Panc1 (cell line): ENCODE measurements at regions not wholly inside any gene's neighbourhood (a gene's known extent, or its start where the extent isn't known, plus 50 kb on each side); places are given as distances from the start of the nearest gene placed in this dataset.

Source experiments
- ATAC-seq: fragments of 200-7000 bp; cut with Tn5 transposase; 2 replicates; pipeline ENCODE4 v1.9.1; 2020; ENCODE audit warnings: mild to moderate bottlenecking, moderate library complexity
- BruUV-seq: library from RNA; stranded (reverse); fragments of 400-500 nt; replicated peaks from 2 replicates; lab custom pipeline; 2021; lab: Mats Ljungman, UMichigan
- CTCF ChIA-PET: fragments of 300-600 bp; sonication (Branson Sonifier 250); formaldehyde crosslinking; loops from one replicate; lab custom pipeline; 2022; ENCODE audit warnings: antibody characterized with exemption; lab: Charles Lee
- POLR2A ChIA-PET: fragments of 300-600 bp; sonication (Branson Sonifier 250); formaldehyde crosslinking; loops from one replicate; lab custom pipeline; 2022; ENCODE audit warnings: antibody characterized with exemption; lab: Charles Lee
- DNase-seq: peaks from one replicate; pipeline ENCODE4 v3.0.0-alpha.2; 2010; ENCODE audit warnings: low read depth, low spot score
- H3K27ac ChIP-seq: 2 replicates; pipeline ENCODE4 v1.5.1; 2011; ENCODE audit warnings: mild to moderate bottlenecking, low read length, inconsistent platforms
- H3K27me3 ChIP-seq: fragments of 200-500 bp; sonication (Bioruptor generic); 2 replicates; pipeline ENCODE4 v1.6.0; 2014; ENCODE audit warnings: low read length, inconsistent platforms; ENCODE audit not compliant: control insufficient read depth, insufficient read depth
- H3K36me3 ChIP-seq: fragments of 200-500 bp; sonication (Bioruptor generic); 2 replicates; pipeline ENCODE4 v1.5.1; 2014; ENCODE audit warnings: inconsistent platforms, mild to moderate bottlenecking, low read length, moderate library complexity; ENCODE audit not compliant: control insufficient read depth, insufficient read depth
- H3K4me1 ChIP-seq: 2 replicates; pipeline ENCODE4 v1.5.1; 2011; ENCODE audit warnings: inconsistent platforms, mild to moderate bottlenecking, low read length, moderate library complexity; ENCODE audit not compliant: control insufficient read depth, insufficient read depth
- H3K4me3 ChIP-seq, 2 experiments: 2 replicates each; pipeline ENCODE4 v1.5.1; 2011 to 2012; ENCODE audit warnings: low read depth in 2 of 2, low read length in 2 of 2, mild to moderate bottlenecking in 2 of 2, inconsistent platforms in 1 of 2, moderate library complexity in 1 of 2
- H3K9me3 ChIP-seq: fragments of 200-500 bp; sonication (Bioruptor generic); 2 replicates; pipeline ENCODE4 v1.5.1; 2014; ENCODE audit warnings: low read depth, mild to moderate bottlenecking, inconsistent platforms, low read length, moderate library complexity; ENCODE audit not compliant: control insufficient read depth, insufficient read depth
- CTCF ChIP-seq: fragments of 450-650 bp; IDR thresholded peaks from 2 replicates; pipeline ENCODE4 v1.5.1; 2017; ENCODE audit warnings: mild to moderate bottlenecking
- POLR2AphosphoS5 ChIP-seq: IDR thresholded peaks from 2 replicates; pipeline ENCODE4 v1.6.1; 2012; ENCODE audit warnings: mild to moderate bottlenecking, low read depth, low read length, moderate library complexity
- SIN3A ChIP-seq: IDR thresholded peaks from 2 replicates; pipeline ENCODE4 v1.6.1; 2012; ENCODE audit warnings: low read depth, mild to moderate bottlenecking, low read length, moderate library complexity, borderline replicate concordance; ENCODE audit not compliant: insufficient read depth
- TCF7L2 ChIP-seq: IDR thresholded peaks from 2 replicates; pipeline ENCODE4 v1.6.1; 2011; ENCODE audit warnings: mild to moderate bottlenecking, low read depth, low read length, inconsistent platforms
- in situ Hi-C: cut with HindIII; loops from 2 replicates; pipeline ENCODE4 v1.10.0; 2016; ENCODE audit warnings: low sequenced_read_pairs, low pct_unique_long_range_greater_than_20kb
- intact Hi-C: fragments of 100-400 bp; cut with micrococcal nuclease; formaldehyde crosslinking; loops from one replicate; pipeline ENCODE4 v1.10.0; 2022; ENCODE audit not compliant: unreplicated experiment
- TF ChIP-seq, protein P1 (sequence below), 2 experiments: IDR thresholded peaks; 2 replicates each; pipeline ENCODE4 v1.6.1; 2011 to 2012; ENCODE audit warnings: low read depth in 2 of 2, control low read depth in 1 of 2, low read length in 1 of 2, mild to moderate bottlenecking in 1 of 2, moderate library complexity in 1 of 2; ENCODE audit not compliant: insufficient read depth in 1 of 2

DNA sequence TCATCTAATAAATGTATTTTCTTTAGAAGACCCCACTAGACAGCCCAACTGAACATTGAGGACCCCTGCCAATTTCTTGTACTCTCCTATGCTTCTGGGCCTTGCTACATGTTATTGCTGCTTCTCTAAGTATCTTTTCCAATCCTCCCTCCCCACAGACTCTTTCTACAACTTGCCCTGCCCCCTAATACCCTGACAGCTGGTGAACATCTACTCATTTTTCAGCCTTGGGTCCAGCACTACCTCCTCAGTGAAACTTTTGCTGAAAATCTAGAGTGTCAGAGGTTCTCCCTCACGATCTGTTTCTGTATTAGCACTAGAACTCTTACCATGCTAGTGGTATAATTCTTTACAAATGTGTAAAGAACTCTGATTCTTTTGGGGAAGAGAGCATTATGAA is 106.8 kb upstream of the SIX3 start:
- DNase-seq (no peak), ATAC-seq (no peak)
- no peak for TF ChIP-seq POLR2AphosphoS5
- no peak for TF ChIP-seq TCF7L2
- no peak for TF ChIP-seq CTCF
- TF ChIP-seq, protein P1, sequence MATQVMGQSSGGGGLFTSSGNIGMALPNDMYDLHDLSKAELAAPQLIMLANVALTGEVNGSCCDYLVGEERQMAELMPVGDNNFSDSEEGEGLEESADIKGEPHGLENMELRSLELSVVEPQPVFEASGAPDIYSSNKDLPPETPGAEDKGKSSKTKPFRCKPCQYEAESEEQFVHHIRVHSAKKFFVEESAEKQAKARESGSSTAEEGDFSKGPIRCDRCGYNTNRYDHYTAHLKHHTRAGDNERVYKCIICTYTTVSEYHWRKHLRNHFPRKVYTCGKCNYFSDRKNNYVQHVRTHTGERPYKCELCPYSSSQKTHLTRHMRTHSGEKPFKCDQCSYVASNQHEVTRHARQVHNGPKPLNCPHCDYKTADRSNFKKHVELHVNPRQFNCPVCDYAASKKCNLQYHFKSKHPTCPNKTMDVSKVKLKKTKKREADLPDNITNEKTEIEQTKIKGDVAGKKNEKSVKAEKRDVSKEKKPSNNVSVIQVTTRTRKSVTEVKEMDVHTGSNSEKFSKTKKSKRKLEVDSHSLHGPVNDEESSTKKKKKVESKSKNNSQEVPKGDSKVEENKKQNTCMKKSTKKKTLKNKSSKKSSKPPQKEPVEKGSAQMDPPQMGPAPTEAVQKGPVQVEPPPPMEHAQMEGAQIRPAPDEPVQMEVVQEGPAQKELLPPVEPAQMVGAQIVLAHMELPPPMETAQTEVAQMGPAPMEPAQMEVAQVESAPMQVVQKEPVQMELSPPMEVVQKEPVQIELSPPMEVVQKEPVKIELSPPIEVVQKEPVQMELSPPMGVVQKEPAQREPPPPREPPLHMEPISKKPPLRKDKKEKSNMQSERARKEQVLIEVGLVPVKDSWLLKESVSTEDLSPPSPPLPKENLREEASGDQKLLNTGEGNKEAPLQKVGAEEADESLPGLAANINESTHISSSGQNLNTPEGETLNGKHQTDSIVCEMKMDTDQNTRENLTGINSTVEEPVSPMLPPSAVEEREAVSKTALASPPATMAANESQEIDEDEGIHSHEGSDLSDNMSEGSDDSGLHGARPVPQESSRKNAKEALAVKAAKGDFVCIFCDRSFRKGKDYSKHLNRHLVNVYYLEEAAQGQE (IDR thresholded peaks at IDR 0.05; ENCODE audit: insufficient read depth in 1 of 2, low read depth in 2 of 2, low read length in 1 of 2), result no peak
- TF ChIP-seq SIN3A, result no peak
- intact Hi-C loops, result no loop called here
- H3K4me1 ChIP-seq, result no peaks in the 10 kb centered on the region
- no peak overlapping the region for H3K4me3 ChIP-seq
- H3K27ac ChIP-seq, result no peak overlapping the region
- no peaks in the 10 kb centered on the region for H3K9me3 ChIP-seq
- POLR2A ChIA-PET, result no interaction called here
- no peaks in the 10 kb centered on the region for H3K36me3 ChIP-seq
- in situ Hi-C loops, result no loop called here
- H3K27me3 ChIP-seq, result peaks cover 2% of the 10 kb centered on the region; the same call in 1 of the 2 replicates
- CTCF ChIA-PET, result no interaction called here
- BruUV-seq, result no TSS peak

DNA sequence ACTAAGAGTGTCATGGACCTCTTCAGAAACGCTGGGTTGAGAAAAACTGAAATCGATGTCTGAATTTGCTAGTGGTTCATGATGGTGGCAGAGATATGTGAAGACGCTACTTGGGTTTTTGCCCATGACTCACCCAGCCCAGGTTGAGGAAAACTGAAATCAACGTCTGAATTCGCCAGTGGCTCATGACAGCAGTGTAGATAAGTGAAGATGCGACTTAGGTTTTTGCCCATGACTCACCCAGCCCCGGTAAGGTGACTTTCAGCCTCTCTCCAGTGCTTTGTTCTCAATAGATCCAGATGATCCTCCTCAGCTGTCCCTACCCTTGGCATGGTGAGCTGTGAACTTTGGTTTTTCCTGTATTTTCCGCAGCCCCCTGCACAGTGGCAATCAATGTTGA is 105.3 kb upstream of the SIX3 start:
- Histone ChIP-seq H3K9me3 (no peaks in the 10 kb centered on the region), H3K27me3 (peaks cover 6% of the 10 kb centered on the region; the same call in 1 of the 2 replicates), H3K4me1 (no peaks in the 10 kb centered on the region), H3K4me3 (no peak overlapping the region), H3K36me3 (no peaks in the 10 kb centered on the region), H3K27ac (no peak overlapping the region)
- in situ Hi-C loops (no loop called here), intact Hi-C loops (no loop called here)
- BruUV-seq, result no TSS peak
- no peak for DNase-seq
- ATAC-seq, result no peak
- POLR2A ChIA-PET, result no interaction called here
- TF ChIP-seq CTCF (no peak), SIN3A (no peak), TCF7L2 (no peak), POLR2AphosphoS5 (no peak)
- TF ChIP-seq, protein P1 (IDR thresholded peaks at IDR 0.05; ENCODE audit: insufficient read depth in 1 of 2, low read depth in 2 of 2, low read length in 1 of 2), result no peak
- CTCF ChIA-PET, result no interaction called here
